ENCODE measurements at regions not wholly inside any gene's neighbourhood (a gene's known extent, or its start where the extent isn't known, plus 50 kb on each side); places are given as distances from the start of the nearest gene placed in this dataset.
"Not testable (repeated sequence)": the region's sequence is repeated elsewhere in the genome, so short reads cannot be mapped to it uniquely, and the experiment has no call there.

GRCh38 chr9:86997156-86997555 is 49.9 kb upstream of the GAS1 start:
- DNase-seq (ENCODE audit: low spot score), result no peak

DNA sequence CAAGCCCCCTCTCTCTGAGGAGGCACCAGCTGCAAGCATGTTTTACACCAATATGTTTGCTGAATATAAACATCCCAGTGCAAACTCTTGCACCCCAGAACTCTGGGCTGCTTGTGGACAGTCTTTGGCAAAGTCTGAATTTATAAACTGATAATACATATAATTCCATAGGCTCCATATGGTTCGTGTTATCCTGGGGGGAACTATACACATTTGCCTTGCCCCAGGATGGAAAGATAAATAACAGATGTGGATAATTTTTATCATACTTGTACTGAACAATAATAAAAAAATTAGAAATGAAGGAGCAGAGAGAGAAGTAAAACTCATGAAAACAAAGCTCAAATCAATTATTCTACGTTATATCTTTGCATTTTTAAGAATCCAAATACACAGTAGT is 50.6 kb upstream of the GAS1 start:
- DNase-seq (ENCODE audit: low spot score), result no peak

GRCh38 chr9:87002517-87002916 is 55.2 kb upstream of the GAS1 start:
- DNase-seq (ENCODE audit: low spot score), result no peak

GRCh38 chr9:87004016-87004415 is 56.7 kb upstream of the GAS1 start:
- no peak for DNase-seq (ENCODE audit: low spot score)

DNA sequence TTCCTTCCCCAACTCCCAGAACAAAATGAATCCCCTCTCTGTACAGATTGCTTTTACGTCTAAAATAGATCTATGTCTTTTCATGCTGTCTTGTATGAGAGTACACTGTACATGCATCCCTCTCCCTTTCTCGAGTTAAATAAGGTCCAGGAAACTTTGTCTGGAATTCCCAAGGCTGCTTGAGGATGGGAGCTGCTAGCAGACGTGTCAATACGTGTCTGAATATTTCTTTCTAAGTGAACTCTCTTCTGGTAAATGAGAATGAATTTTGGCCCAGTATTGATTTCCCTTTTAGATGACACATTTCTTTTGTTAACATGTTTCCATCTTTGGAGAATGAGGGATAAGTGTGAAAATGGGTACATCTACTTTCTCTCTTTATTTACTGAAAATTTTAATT is 59.6 kb upstream of the GAS1 start:
- DNase-seq (ENCODE audit: low spot score), result no peak

- DNase-seq (ENCODE audit: low spot score), result peak; percentile 19
Measured at GRCh38 chr9:87007711-87008366, 60.5 kb upstream of the GAS1 start.

- no peak for DNase-seq (ENCODE audit: low spot score)
Measured at GRCh38 chr9:87008667-87009066, 61.4 kb upstream of the GAS1 start.

DNA sequence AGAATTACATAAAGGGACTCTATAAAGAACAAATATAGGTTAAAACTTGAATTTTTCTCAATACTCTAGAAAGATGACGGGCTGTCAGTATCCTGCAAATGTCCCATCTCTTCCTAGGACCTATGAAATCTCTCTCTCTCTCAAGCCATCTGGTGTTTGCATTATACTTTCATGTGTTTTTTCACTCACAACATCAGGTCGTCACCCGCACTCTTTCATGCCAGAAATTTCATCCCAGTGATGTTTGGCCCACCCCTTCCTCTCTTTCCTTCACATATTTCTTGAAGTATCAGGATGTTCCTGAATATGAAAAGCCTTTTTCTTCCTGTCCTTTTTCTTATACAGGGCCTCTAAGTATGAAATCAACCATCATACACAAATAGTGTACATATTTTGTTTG is 63.3 kb upstream of the GAS1 start:
- no peak for DNase-seq (ENCODE audit: low spot score)

- DNase-seq (ENCODE audit: low spot score), result no peak
Measured at GRCh38 chr9:87011551-87011950, 64.2 kb upstream of the GAS1 start.

DNA sequence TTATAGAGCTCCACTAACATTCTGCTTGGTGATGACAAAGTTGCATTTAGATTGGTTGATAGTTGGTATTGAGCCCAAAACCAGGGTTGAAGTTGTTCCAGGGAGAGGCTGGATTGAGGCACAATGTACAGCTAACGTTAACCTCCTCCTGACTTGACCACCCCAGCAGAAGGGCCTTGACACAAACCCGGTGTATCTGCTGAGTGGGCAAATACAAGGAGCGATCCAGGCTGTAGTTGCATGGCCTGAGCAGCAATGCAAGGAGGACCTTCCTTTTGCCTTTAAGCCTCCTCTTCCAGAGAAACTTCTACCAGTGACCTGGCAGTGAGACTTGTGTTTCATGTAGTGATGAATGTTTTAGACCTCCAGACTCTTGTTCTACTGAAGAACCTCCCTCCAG is 66.2 kb upstream of the GAS1 start:
- DNase-seq (ENCODE audit: low spot score), result no peak

DNA sequence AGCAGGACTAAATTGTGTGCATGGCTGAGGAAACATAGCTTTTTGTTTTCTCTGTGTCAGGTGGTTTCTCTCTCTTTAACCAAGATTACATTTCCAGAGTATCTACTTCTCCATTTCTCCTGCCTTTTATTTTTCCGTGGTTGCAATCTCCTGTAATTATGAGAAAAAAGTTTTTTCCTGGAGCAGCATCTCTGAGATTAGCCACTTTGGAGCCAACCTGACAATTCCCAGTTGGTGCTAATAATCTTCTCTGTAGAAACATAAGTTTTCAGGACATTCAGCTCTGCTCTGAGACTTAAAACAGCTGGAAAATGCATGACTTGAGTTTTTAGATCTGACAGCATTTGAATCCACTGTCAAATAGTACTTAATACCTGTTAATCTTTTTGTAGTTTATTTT is 67.1 kb upstream of the GAS1 start:
- DNase-seq (ENCODE audit: low spot score), result no peak

- DNase-seq (ENCODE audit: low spot score), result no peak
Measured at GRCh38 chr9:87016681-87017080, 69.4 kb upstream of the GAS1 start.

DNA sequence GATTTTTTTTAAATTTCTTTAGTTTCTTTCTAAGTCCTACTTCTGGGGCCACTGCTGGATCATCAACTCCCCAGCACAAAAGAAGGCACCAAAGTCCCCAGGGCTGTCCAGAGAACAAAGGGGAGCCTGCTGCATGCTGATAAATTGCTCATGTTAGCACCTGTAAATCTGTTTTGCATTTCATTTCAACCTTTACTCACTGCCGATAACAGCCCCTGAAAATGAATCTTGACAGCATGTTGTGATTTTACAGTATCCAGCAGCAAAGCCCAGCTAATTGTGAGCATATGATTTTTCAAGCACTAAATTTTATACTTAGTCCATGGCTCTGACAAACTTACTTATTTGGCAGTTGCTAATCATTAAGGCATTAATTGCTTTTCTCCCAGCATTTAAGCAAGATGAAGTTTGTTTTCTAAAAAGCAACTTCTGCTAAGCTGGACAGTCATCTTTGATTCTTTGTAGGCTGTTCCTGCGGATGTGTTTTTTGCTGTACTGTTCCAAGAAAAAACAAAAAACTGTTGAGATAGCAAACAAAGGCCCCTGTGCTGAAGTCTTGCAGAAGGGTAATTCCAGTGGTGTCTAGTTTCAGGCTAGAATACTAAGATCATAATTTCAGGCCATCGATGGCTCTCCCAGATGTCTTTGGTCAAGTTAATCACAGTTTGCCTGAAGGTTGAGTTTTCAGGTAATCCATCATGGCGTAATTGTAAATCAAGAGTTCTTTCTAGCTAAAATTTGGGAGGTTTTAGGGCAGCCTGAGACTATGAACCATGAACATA is 73.1 kb upstream of the GAS1 start:
- DNase-seq (ENCODE audit: low spot score), result no peak

GRCh38 chr9:87022178-87022577 is 74.9 kb upstream of the GAS1 start:
- DNase-seq (ENCODE audit: low spot score), result no peak

DNA sequence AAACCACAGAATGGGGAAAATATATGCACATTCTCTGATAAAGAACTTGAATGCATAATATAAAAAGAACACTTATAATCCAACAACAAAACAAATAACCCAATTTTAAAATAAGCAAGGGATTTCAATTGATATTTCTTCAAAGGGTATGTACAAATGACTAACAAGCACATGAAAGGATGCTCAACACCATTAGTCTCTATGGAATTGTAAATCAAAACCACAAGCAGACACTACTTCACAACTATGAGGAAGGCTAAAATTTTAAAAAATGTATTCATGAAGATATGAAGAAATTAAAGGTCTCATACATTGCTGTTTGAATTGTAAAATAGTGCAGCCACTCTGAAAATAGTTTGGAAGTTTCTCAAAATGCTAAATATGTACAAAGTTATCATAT is 78.9 kb upstream of the GAS1 start:
- no peak for DNase-seq (ENCODE audit: low spot score)

- DNase-seq (ENCODE audit: low spot score), result not testable (repeated sequence)
Measured at GRCh38 chr9:87028836-87029235, 81.5 kb upstream of the GAS1 start.

- no peak for DNase-seq (ENCODE audit: low spot score)
Measured at GRCh38 chr9:87029905-87030304, 82.6 kb upstream of the GAS1 start.

DNA sequence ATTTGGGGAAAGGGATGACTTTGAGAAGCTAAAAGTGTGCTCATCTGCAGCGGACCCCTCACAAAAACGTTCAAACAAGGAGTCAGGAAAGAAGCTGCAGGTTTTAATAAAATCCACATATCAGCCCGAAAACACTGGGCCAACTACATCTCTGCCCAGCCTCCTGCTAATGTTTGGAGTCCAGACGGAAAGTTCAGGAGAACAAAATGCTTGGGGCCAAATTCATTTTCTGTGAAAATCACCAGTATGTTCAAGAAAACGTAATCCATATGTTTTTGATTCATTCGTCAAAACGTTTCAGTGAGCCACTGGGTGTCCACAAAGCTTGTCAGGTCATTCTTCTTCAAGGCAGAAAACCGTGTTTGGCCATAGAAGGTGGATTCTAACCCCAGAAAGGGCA is 87.5 kb upstream of the GAS1 start:
- no peak for DNase-seq (ENCODE audit: low spot score)

DNA sequence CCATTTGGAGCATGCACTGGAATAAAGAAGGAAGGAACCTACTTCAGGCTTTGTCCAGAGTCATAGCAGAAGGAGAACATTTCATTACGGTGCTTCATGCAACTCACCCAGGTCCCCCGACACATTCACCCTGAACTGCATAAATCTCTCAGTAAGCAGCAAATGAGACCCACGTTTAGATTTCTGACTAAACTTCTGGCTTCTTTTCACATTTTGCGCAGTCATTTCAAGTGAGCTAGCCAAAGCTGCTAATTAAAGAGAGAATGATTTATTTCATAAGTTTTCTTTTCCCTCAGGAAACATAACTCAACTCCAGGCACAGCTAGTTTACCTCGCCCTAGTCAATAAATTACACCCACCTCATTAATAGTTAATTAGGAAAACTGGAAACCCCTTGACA is 88.6 kb upstream of the GAS1 start:
- no peak for DNase-seq (ENCODE audit: low spot score)

- no peak for DNase-seq (ENCODE audit: low spot score)
Measured at GRCh38 chr9:87036506-87036905, 89.2 kb upstream of the GAS1 start.

- DNase-seq (ENCODE audit: low spot score), result no peak
Measured at GRCh38 chr9:87039809-87040392, 92.6 kb upstream of the GAS1 start.

- DNase-seq (ENCODE audit: low spot score), result no peak
Measured at GRCh38 chr9:87040410-87041009, 93.2 kb upstream of the GAS1 start.
